ENCODE measurements at regions not wholly inside any gene's neighbourhood (a gene's known extent, or its start where the extent isn't known, plus 50 kb on each side); places are given as distances from the start of the nearest gene placed in this dataset.

GRCh38 chr3:29080967-29081366, 199.9 kb upstream of the RBMS3 start:
- TF ChIP-seq FOXP2 (optimal IDR thresholded peaks at IDR 0.05; ENCODE audit: control extremely low read depth, extremely low read length, insufficient read depth) (no peak), POLR2AphosphoS5 (IDR thresholded peaks at IDR 0.05; ENCODE audit: borderline replicate concordance, low read depth, low read length) (no peak), EZH2 (IDR thresholded peaks at IDR 0.05) (no peak)

GRCh38 chr3:29083081-29083480, 197.8 kb upstream of the RBMS3 start:
- Histone ChIP-seq H3K36me3 (ENCODE audit: insufficient read depth, low read length) (no peaks in the 10 kb centered on the region), H3K9ac (ENCODE audit: insufficient read length) (no peak overlapping the region), H3K4me3 (no peak overlapping the region), H3K9me3 (ENCODE audit: low read depth, low read length) (no peaks in the 10 kb centered on the region), H3K27ac (no peak overlapping the region)
- no peak for TF ChIP-seq FOXP2 (optimal IDR thresholded peaks at IDR 0.05; ENCODE audit: control extremely low read depth, extremely low read length, insufficient read depth)
- no peak for DNase-seq (ENCODE audit: low read depth, low spot score)

More at GRCh38 chr3:29080967-29081366, 199.9 kb upstream of the RBMS3 start:
- Histone ChIP-seq H3K36me3 (ENCODE audit: insufficient read depth, low read length) (no peaks in the 10 kb centered on the region), H3K4me3 (no peak overlapping the region), H3K27ac (no peak overlapping the region), H3K9ac (ENCODE audit: insufficient read length) (no peak overlapping the region), H3K9me3 (ENCODE audit: low read depth, low read length) (no peaks in the 10 kb centered on the region)
- DNase-seq (ENCODE audit: low read depth, low spot score): no peak

- H3K4me3 ChIP-seq: no peak overlapping the region
- H3K36me3 ChIP-seq (ENCODE audit: insufficient read depth, low read length): no peaks in the 10 kb centered on the region
- DNase-seq (ENCODE audit: low read depth, low spot score): no peak
- H3K9ac ChIP-seq (ENCODE audit: insufficient read length): no peak overlapping the region
- no peaks in the 10 kb centered on the region for H3K9me3 ChIP-seq (ENCODE audit: low read depth, low read length)
- no peak overlapping the region for H3K27ac ChIP-seq
- TF ChIP-seq FOXP2 (optimal IDR thresholded peaks at IDR 0.05; ENCODE audit: control extremely low read depth, extremely low read length, insufficient read depth): no peak
- TF ChIP-seq POLR2AphosphoS5 (IDR thresholded peaks at IDR 0.05; ENCODE audit: borderline replicate concordance, low read depth, low read length): no peak
- TF ChIP-seq EZH2 (IDR thresholded peaks at IDR 0.05): no peak
Measured at GRCh38 chr3:29083676-29084075, 197.2 kb upstream of the RBMS3 start.

- no peak for DNase-seq (ENCODE audit: low read depth, low spot score)
- no peak overlapping the region for H3K4me3 ChIP-seq
- no peak overlapping the region for H3K9ac ChIP-seq (ENCODE audit: insufficient read length)
- TF ChIP-seq EZH2 (IDR thresholded peaks at IDR 0.05) (no peak), POLR2AphosphoS5 (IDR thresholded peaks at IDR 0.05; ENCODE audit: borderline replicate concordance, low read depth, low read length) (no peak), FOXP2 (optimal IDR thresholded peaks at IDR 0.05; ENCODE audit: control extremely low read depth, extremely low read length, insufficient read depth) (no peak)
- no peak overlapping the region for H3K27ac ChIP-seq
- no peaks in the 10 kb centered on the region for H3K9me3 ChIP-seq (ENCODE audit: low read depth, low read length)
- H3K36me3 ChIP-seq (ENCODE audit: insufficient read depth, low read length): no peaks in the 10 kb centered on the region
Measured at GRCh38 chr3:29088579-29088978, 192.3 kb upstream of the RBMS3 start.

GRCh38 chr3:29090912-29091597, 189.8 kb upstream of the RBMS3 start:
- no peaks in the 10 kb centered on the region for H3K9me3 ChIP-seq (ENCODE audit: low read depth, low read length)
- DNase-seq (ENCODE audit: low read depth, low spot score): no peak
- H3K36me3 ChIP-seq (ENCODE audit: insufficient read depth, low read length): no peaks in the 10 kb centered on the region

GRCh38 chr3:29091599-29092189, 189.2 kb upstream of the RBMS3 start:
- no peak for DNase-seq (ENCODE audit: low read depth, low spot score)
- TF ChIP-seq FOXP2 (optimal IDR thresholded peaks at IDR 0.05; ENCODE audit: control extremely low read depth, extremely low read length, insufficient read depth) (no peak), POLR2AphosphoS5 (IDR thresholded peaks at IDR 0.05; ENCODE audit: borderline replicate concordance, low read depth, low read length) (no peak), EZH2 (IDR thresholded peaks at IDR 0.05) (no peak)
- no peak overlapping the region for H3K27ac ChIP-seq
- no peaks in the 10 kb centered on the region for H3K9me3 ChIP-seq (ENCODE audit: low read depth, low read length)
- no peak overlapping the region for H3K9ac ChIP-seq (ENCODE audit: insufficient read length)
- no peaks in the 10 kb centered on the region for H3K36me3 ChIP-seq (ENCODE audit: insufficient read depth, low read length)
- H3K4me3 ChIP-seq: no peak overlapping the region

More at GRCh38 chr3:29090912-29091597, 189.8 kb upstream of the RBMS3 start:
- TF ChIP-seq POLR2AphosphoS5 (IDR thresholded peaks at IDR 0.05; ENCODE audit: borderline replicate concordance, low read depth, low read length) (no peak), EZH2 (IDR thresholded peaks at IDR 0.05) (no peak), FOXP2 (optimal IDR thresholded peaks at IDR 0.05; ENCODE audit: control extremely low read depth, extremely low read length, insufficient read depth) (no peak)
- H3K9ac ChIP-seq (ENCODE audit: insufficient read length): no peak overlapping the region
- H3K4me3 ChIP-seq: no peak overlapping the region
- no peak overlapping the region for H3K27ac ChIP-seq

- Histone ChIP-seq H3K27ac (no peak overlapping the region), H3K4me3 (no peak overlapping the region), H3K9ac (ENCODE audit: insufficient read length) (no peak overlapping the region), H3K9me3 (ENCODE audit: low read depth, low read length) (no peaks in the 10 kb centered on the region), H3K36me3 (ENCODE audit: insufficient read depth, low read length) (no peaks in the 10 kb centered on the region)
- no peak for DNase-seq (ENCODE audit: low read depth, low spot score)
- TF ChIP-seq POLR2AphosphoS5 (IDR thresholded peaks at IDR 0.05; ENCODE audit: borderline replicate concordance, low read depth, low read length) (no peak), EZH2 (IDR thresholded peaks at IDR 0.05) (no peak), FOXP2 (optimal IDR thresholded peaks at IDR 0.05; ENCODE audit: control extremely low read depth, extremely low read length, insufficient read depth) (no peak)
Measured at GRCh38 chr3:29092348-29092747, 188.5 kb upstream of the RBMS3 start.

GRCh38 chr3:29099296-29099695, 181.6 kb upstream of the RBMS3 start:
- H3K9me3 ChIP-seq (ENCODE audit: low read depth, low read length): no peaks in the 10 kb centered on the region
- no peaks in the 10 kb centered on the region for H3K36me3 ChIP-seq (ENCODE audit: insufficient read depth, low read length)
- H3K9ac ChIP-seq (ENCODE audit: insufficient read length): no peak overlapping the region
- DNase-seq (ENCODE audit: low read depth, low spot score): no peak
- TF ChIP-seq POLR2AphosphoS5 (IDR thresholded peaks at IDR 0.05; ENCODE audit: borderline replicate concordance, low read depth, low read length) (no peak), FOXP2 (optimal IDR thresholded peaks at IDR 0.05; ENCODE audit: control extremely low read depth, extremely low read length, insufficient read depth) (no peak), EZH2 (IDR thresholded peaks at IDR 0.05) (no peak)
- no peak overlapping the region for H3K4me3 ChIP-seq
- H3K27ac ChIP-seq: no peak overlapping the region

Data from SK-N-MC (cell line).